IPS-18c (cell line): ENCODE measurements at regions not wholly inside any gene's neighbourhood (a gene's known extent, or its start where the extent isn't known, plus 50 kb on each side); places are given as distances from the start of the nearest gene placed in this dataset.

Experiments
- H3K4me3 ChIP-seq: 2 replicates; pipeline ENCODE4 v1.7.0; 2013; ENCODE audit warnings: low read depth, mild to moderate bottlenecking, low read length, moderate library complexity; ENCODE audit not compliant: insufficient read depth
- H3K9me3 ChIP-seq: one replicate; pipeline ENCODE4 v1.6.1; 2013; ENCODE audit warnings: mild to moderate bottlenecking, low read length, moderate library complexity; ENCODE audit not compliant: control insufficient read depth, insufficient read depth

GRCh38 chr16:64841482-64841881 is 280.4 kb downstream of the CDH11 start:
- Histone ChIP-seq H3K9me3 (no peaks in the 10 kb centered on the region), H3K4me3 (no peak overlapping the region)

DNA sequence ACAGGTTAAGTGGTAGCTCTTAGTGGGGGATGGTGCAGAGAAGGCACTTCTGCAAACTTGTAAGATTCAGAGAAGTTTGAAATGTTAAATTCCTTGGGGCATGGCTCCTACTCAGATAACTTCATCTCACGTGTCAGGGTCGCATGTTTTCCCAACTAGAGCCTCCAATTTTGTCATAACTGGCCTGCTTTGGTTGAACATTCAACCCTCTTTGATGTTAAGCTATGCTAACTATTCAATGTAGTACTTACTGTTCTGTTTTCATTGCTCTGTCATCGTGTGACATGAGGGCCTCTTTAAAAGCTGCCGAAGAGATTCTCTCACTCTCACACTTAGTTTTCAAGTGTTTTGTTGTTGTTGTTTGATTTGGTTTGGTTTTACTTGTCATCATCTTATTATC is 280.8 kb downstream of the CDH11 start:
- Histone ChIP-seq H3K4me3 (no peak overlapping the region), H3K9me3 (no peaks in the 10 kb centered on the region)

DNA sequence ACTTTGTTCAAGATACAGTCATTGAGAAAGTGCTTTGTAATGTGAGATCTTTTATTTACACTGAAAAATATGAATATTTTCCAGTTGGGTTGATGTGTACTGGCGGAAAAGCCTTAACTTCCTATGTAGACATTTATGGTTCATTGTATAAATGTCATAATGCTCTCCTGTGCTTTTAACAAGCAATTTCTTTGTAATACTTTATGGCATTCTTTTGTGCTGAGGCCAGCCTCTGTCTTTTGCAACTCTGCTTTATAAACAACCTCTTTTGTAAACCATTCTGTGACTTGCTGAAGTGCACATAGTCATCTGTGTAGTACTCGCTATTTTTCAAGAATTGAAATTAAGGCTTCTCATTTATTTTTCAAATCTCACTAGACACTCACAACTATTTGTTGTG is 291.2 kb downstream of the CDH11 start:
- peaks cover 5% of the 10 kb centered on the region for H3K9me3 ChIP-seq
- no peak overlapping the region for H3K4me3 ChIP-seq

DNA sequence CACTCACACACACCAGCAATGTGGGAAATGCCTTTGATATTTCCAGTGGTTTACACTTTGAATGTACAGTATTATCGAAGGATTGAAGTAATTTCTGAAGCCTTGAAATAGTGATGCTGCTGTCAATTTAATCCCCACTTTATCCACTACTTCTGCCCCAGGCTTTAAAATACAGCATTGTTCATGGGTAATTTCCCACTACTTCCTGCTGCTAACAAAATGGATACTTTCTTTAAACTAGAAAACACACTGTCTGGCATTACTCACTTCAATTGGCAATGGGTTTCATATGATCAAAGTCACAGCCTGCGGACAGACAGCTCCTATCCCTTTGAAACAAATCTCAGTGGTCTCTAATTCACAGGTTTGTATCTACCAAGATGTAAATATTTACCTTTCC is 292.2 kb downstream of the CDH11 start:
- Histone ChIP-seq H3K9me3 (peaks cover 5% of the 10 kb centered on the region), H3K4me3 (no peak overlapping the region)

GRCh38 chr16:64826374-64826773 is 295.5 kb downstream of the CDH11 start:
- no peak overlapping the region for H3K4me3 ChIP-seq
- no peaks in the 10 kb centered on the region for H3K9me3 ChIP-seq

DNA sequence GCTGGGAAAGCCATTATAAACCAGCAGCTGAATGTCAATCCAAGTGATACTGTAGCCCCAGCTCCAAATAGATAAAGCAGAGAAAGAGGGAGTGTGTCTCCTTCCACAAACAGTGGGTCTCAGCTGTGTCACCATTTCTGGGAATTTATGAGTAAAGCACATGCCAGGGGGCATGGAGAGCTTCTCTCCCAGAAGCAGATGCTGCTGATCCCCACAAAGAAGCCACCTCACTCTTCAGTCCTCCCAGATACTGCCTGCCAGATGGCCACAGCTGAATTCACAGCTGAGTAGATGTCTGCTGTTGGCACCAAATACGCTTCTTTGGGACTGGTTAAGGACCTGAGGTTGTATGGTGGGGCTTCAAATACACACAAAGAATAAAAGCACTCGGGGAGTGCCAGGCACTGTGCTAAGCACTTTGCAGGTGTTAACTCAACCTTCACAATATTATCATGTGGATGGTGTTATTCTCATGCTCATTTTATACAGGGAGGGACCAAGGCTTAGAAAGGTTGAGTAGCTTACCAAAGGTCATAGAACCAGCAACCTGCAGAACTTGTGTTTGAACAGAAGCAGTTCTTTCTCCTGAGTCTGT is 298.3 kb downstream of the CDH11 start:
- Histone ChIP-seq H3K9me3 (no peaks in the 10 kb centered on the region), H3K4me3 (no peak overlapping the region)

GRCh38 chr16:64809876-64810629 is 311.8 kb downstream of the CDH11 start:
- Histone ChIP-seq H3K4me3 (no peak overlapping the region), H3K9me3 (no peaks in the 10 kb centered on the region)

DNA sequence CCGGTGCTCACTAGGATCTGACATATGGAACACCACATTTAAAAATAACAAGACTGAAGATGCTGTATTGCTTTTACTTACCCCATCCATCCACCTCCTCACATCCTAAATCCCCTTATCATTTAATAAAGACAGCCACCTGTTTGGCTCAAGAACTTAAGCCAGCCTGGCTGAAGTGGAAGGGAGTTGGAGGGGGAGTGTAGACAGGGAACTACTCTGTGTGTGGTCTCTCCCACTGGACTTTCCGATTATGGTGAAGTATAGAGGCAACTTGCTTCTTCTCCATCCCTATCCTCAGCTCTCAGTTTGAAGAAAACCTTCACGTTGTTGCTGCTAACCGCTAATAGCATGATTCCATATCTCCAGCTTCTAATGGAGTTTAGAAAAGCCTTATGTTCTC is 313.4 kb downstream of the CDH11 start:
- Histone ChIP-seq H3K4me3 (no peak overlapping the region), H3K9me3 (no peaks in the 10 kb centered on the region)

- Histone ChIP-seq H3K9me3 (no peaks in the 10 kb centered on the region), H3K4me3 (no peak overlapping the region)
These were observed 330.1 kb downstream of the CDH11 start for GRCh38 chr16:64791756-64792155.

DNA sequence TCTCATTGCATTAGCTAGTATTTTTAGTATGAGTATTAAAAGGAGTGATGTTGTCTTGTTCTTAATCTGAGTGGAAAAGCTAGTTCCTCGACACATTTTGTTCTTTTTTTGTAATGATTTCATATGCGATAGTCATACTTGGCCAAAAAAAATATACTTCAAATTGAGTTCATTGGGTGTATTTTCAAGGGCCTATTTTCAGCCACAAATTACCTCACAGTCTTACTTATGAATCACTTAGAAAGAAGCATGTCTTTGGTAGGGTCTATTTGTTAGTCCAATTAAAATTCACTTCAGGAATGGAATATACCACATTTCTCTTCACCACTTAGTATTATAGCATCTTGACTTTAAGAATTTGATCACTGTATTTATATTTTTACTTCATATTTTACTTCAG is 337.2 kb downstream of the CDH11 start:
- Histone ChIP-seq H3K4me3 (no peak overlapping the region), H3K9me3 (no peaks in the 10 kb centered on the region)

- H3K9me3 ChIP-seq, result no peaks in the 10 kb centered on the region
These were observed 339.4 kb downstream of the CDH11 start for GRCh38 chr16:64782484-64782883.

DNA sequence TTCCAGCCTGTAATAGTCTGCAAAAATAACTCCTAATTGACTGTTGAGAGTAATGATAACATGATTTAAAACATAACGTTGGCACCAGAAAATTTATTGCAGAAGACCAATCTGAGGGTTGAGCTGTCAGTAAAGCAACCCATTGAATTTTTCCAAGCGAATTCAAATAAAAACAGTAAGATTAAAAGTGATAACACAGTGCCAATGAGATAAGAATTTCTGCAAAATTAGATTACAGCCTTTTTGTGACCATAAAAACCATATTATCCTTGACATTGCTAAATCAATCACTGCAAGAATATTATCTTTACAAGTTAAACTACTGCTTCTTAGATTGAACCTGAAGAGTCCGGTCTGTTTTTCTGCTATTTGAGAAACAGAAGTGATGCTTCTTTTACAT is 341.4 kb downstream of the CDH11 start:
- H3K4me3 ChIP-seq, result no peak overlapping the region
- H3K9me3 ChIP-seq, result no peaks in the 10 kb centered on the region

More at GRCh38 chr16:64782484-64782883, 339.4 kb downstream of the CDH11 start:
- no peak overlapping the region for H3K4me3 ChIP-seq

- Histone ChIP-seq H3K9me3 (no peaks in the 10 kb centered on the region), H3K4me3 (no peak overlapping the region)
These were observed 343.1 kb downstream of the CDH11 start for GRCh38 chr16:64778777-64779176.

DNA sequence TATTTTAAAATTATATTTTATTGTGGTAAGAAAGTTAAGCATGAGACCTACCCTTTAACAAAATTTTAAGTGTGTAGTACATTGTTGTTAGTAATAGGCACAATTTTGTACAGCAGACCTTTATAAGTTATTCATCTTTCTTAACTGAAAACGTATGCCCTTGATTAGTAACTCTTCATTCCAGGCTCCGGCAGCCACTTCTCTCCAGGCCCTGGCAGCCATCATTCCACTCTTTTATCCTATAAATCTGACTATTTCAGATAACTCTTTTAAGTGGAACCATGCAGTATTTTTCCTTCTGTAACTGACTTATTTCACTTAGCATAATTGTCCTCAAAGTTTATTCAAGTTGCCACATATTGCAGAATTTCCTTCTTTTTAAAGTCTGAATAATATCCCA is 348.2 kb downstream of the CDH11 start:
- Histone ChIP-seq H3K4me3 (no peak overlapping the region), H3K9me3 (no peaks in the 10 kb centered on the region)

GRCh38 chr16:64773184-64773583 is 348.7 kb downstream of the CDH11 start:
- H3K9me3 ChIP-seq, result no peaks in the 10 kb centered on the region
- H3K4me3 ChIP-seq, result no peak overlapping the region

GRCh38 chr16:64771273-64771672 is 350.6 kb downstream of the CDH11 start:
- no peaks in the 10 kb centered on the region for H3K9me3 ChIP-seq

GRCh38 chr16:64762211-64762610 is 359.7 kb downstream of the CDH11 start:
- Histone ChIP-seq H3K4me3 (no peak overlapping the region), H3K9me3 (no peaks in the 10 kb centered on the region)

More at GRCh38 chr16:64771273-64771672, 350.6 kb downstream of the CDH11 start:
- no peak overlapping the region for H3K4me3 ChIP-seq

- H3K4me3 ChIP-seq, result no peak overlapping the region
These were observed 367.6 kb downstream of the CDH11 start for GRCh38 chr16:64754279-64754678.

GRCh38 chr16:64751906-64752305 is 370.0 kb downstream of the CDH11 start:
- Histone ChIP-seq H3K9me3 (no peaks in the 10 kb centered on the region), H3K4me3 (no peak overlapping the region)

More at GRCh38 chr16:64754279-64754678, 367.6 kb downstream of the CDH11 start:
- H3K9me3 ChIP-seq, result no peaks in the 10 kb centered on the region
